HepG2 (cell line): ENCODE measurements at regions not wholly inside any gene's neighbourhood (a gene's known extent, or its start where the extent isn't known, plus 50 kb on each side); places are given as distances from the start of the nearest gene placed in this dataset.
"Not testable (repeated sequence)": the region's sequence is repeated elsewhere in the genome, so short reads cannot be mapped to it uniquely, and the experiment has no call there.

Source experiments
- ATAC-seq: fragments of 200-7000 bp; cut with Tn5 transposase; 3 replicates; pipeline ENCODE4 v1.9.1; 2020; ENCODE audit warnings: mild to moderate bottlenecking, moderate library complexity
- BruUV-seq: library from RNA; stranded (reverse); fragments of 400-500 nt; replicated peaks from 2 replicates; lab custom pipeline; 2021; lab: Mats Ljungman, UMichigan
- CTCF ChIA-PET: fragments of 300-600 bp; formaldehyde crosslinking; extraction: SDS; loops from one replicate; lab custom pipeline; 2021; ENCODE audit warnings: low total read pairs, inconsistent platforms, low intra/inter-chr PET ratio; lab: Yijun Ruan, JAX
- POLR2A ChIA-PET: fragments of 350-600 bp; sonication (Branson Sonifier 250); formaldehyde crosslinking; loops from one replicate; lab custom pipeline; 2020; ENCODE audit warnings: antibody characterized with exemption, inconsistent platforms; lab: Yijun Ruan, JAX
- DNase-seq: peaks from one replicate; pipeline ENCODE4 v3.0.0-alpha.2; 2015; ENCODE audit warnings: low spot score
- FAIRE-seq: peaks from 3 replicates; lab custom pipeline; 2011; peaks lifted over from hg19 to GRCh38; lab: Jason Lieb, UNC
- H2AFZ ChIP-seq: one replicate; pipeline ENCODE4 v1.6.1; 2011; ENCODE audit warnings: low read length, inconsistent platforms
- H3K27ac ChIP-seq: fragments of 300-600 bp; 3 replicates; pipeline ENCODE4 v1.8.0; 2011; ENCODE audit warnings: mixed run types, mild to moderate bottlenecking, mixed read lengths, low read length, inconsistent platforms; ENCODE audit not compliant: insufficient read depth; ENCODE audit errors: extremely low read length
- H3K27me3 ChIP-seq, 2 experiments: fragments of 200-600 bp in 1 of 2; 2 replicates in 1 of 2; 3 replicates in 1 of 2; pipeline versions ENCODE4 v1.6.0 to v1.8.0; 2011; ENCODE audit warnings: low read length in 2 of 2, mild to moderate bottlenecking in 2 of 2, moderate library complexity in 2 of 2, inconsistent platforms in 1 of 2; ENCODE audit not compliant: insufficient read depth in 2 of 2, control insufficient read depth in 1 of 2
- H3K36me3 ChIP-seq, 2 experiments: fragments of 200-600 bp in 1 of 2; replicated peaks in 1 of 2; 2 replicates in 1 of 2; 3 replicates in 1 of 2; pipeline versions ENCODE4 v1.5.1 to v1.8.0; 2011; ENCODE audit warnings: low read length in 2 of 2, inconsistent platforms in 1 of 2; ENCODE audit not compliant: insufficient read depth in 2 of 2, control insufficient read depth in 1 of 2
- H3K4me1 ChIP-seq: 2 replicates; pipeline ENCODE4 v1.5.1; 2012; ENCODE audit warnings: low read length, inconsistent platforms; ENCODE audit not compliant: insufficient read depth
- H3K4me2 ChIP-seq: 2 replicates; pipeline ENCODE4 v1.6.0; 2011; ENCODE audit warnings: low read depth, low read length, inconsistent platforms
- H3K4me3 ChIP-seq, 3 experiments: fragments of 200-600 bp in 1 of 3; sonication (generic), shearing (Covaris generic) in 1 of 3; replicated peaks in 1 of 3; 2 replicates each; pipeline ENCODE4 v1.5.1; 2011 to 2016; ENCODE audit warnings: low read length in 3 of 3, inconsistent platforms in 2 of 3, low read depth in 2 of 3, mild to moderate bottlenecking in 2 of 3, control low read depth in 1 of 3, mixed read lengths in 1 of 3; ENCODE audit not compliant: insufficient read depth in 1 of 3
- H3K79me2 ChIP-seq: one replicate; pipeline ENCODE4 v1.6.1; 2011; ENCODE audit warnings: low read length, inconsistent platforms; ENCODE audit not compliant: insufficient read depth
- H3K9ac ChIP-seq: 2 replicates; pipeline ENCODE4 v1.6.0; 2011; ENCODE audit warnings: mild to moderate bottlenecking, low read depth, low read length, inconsistent platforms; ENCODE audit not compliant: insufficient read depth
- H3K9me3 ChIP-seq: 2 replicates; pipeline ENCODE4 v1.5.1; 2012; ENCODE audit warnings: mild to moderate bottlenecking, low read length
- H4K20me1 ChIP-seq: 2 replicates; pipeline ENCODE4 v1.6.0; 2011; ENCODE audit warnings: inconsistent platforms, mild to moderate bottlenecking, low read length, moderate library complexity; ENCODE audit not compliant: insufficient read depth
- WGBS: methylation state at CpG from one replicate; pipeline ENCODE4 v1.1.6; 2017; ENCODE audit warnings: low lambda C conversion rate; 5-methylcytosine and 5-hydroxymethylcytosine counted together
- in situ Hi-C: cut with HindIII; loops from 2 replicates; pipeline ENCODE4 v1.10.0; 2017; ENCODE audit warnings: low pct_unique_long_range_greater_than_20kb; ENCODE audit not compliant: extremely low pct_ligation_motif_present
- intact Hi-C: fragments of 100-400 bp; cut with micrococcal nuclease; formaldehyde crosslinking; loops from one replicate; pipeline ENCODE4 v1.10.0; 2022; ENCODE audit not compliant: unreplicated experiment

DNA sequence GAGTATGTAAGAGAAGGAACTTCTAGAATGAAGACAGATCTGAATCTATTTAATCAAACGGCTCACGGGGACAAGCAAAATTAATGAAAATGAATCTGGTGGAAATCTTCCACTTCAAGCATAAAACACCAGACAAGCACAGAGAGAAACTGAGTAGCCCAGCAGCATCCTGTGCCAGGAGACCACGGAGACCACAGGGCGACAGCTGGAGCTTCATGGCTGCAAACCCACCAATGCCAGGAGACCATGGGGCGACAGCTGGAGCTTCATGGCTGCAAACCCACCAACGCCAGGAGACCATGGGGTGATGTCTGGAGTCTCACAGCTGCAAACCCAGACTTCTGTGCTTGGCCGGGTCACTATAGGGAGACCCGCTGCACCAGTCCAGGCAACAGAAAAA is 5442.0 kb upstream of the TPTE start:
- POLR2A ChIA-PET, CTCF ChIA-PET, H3K79me2 ChIP-seq, in situ Hi-C loops, H2AFZ ChIP-seq, H3K36me3 ChIP-seq, FAIRE-seq, intact Hi-C loops, BruUV-seq, ATAC-seq, H3K4me1 ChIP-seq, H3K27me3 ChIP-seq, H3K4me2 ChIP-seq, H4K20me1 ChIP-seq, H3K9ac ChIP-seq, DNase-seq, H3K27ac ChIP-seq, H3K9me3 ChIP-seq, H3K4me3 ChIP-seq: not testable (repeated sequence)
- no CpG with 5 or more reads among the region's 8 CpGs for WGBS

DNA sequence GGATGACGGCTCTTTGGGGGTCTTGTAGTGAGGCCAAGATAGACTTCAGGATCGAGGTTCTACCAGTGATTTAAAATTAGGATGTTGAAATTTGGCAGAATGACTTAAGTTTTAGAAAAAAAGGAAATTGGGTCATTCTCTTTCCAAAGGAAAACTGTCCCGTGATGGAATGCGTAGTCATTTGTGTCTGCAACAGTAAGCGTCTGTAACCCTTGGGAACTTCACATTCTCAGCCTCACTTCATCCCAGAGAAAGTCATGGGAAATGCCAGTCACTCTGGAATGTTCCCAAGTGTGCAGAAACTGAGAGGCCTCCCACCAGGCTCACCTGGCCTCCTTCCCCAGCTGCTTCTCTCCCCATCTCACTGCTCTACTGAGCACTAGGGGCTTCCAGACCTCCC is 5441.4 kb upstream of the TPTE start:
- H3K27ac ChIP-seq, H3K27me3 ChIP-seq, H3K4me2 ChIP-seq, ATAC-seq, H3K4me3 ChIP-seq, CTCF ChIA-PET, H3K9ac ChIP-seq, FAIRE-seq, H4K20me1 ChIP-seq, DNase-seq, H3K79me2 ChIP-seq, H3K4me1 ChIP-seq, H3K36me3 ChIP-seq, H3K9me3 ChIP-seq, H2AFZ ChIP-seq, POLR2A ChIA-PET, in situ Hi-C loops, intact Hi-C loops, BruUV-seq: not testable (repeated sequence)
- no CpG with 5 or more reads among the region's 5 CpGs for WGBS

DNA sequence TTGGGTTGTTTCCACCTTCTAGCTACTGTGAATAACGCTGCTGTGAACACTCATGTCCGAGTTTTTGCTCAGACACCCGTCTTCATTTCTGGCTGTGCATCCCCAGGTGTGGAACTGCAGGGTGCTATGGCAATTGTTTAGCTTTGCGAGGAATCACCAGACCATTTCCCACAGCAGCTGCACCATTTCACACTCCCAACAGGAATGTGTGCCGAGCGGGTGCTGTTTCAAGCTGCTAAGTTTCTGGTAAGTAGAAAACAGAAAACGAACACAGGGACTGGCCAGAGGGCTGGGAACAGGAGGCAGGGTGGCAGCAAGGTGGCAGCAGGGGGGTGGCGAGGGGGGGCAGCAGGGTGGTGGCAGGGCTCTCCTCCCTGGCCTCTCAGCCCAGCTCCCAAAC is 5437.1 kb upstream of the TPTE start:
- intact Hi-C loops, H3K4me3 ChIP-seq, H3K27me3 ChIP-seq, DNase-seq, in situ Hi-C loops, BruUV-seq, ATAC-seq, H2AFZ ChIP-seq, H3K9ac ChIP-seq, H3K27ac ChIP-seq, FAIRE-seq, H3K36me3 ChIP-seq, H3K4me2 ChIP-seq, H3K9me3 ChIP-seq, CTCF ChIA-PET, POLR2A ChIA-PET, H3K79me2 ChIP-seq, H3K4me1 ChIP-seq, H4K20me1 ChIP-seq: not testable (repeated sequence)
- WGBS, result 70% methylated on average over 4 of the region's 8 CpGs
